D721Med (cell line): ENCODE measurements at regions not wholly inside any gene's neighbourhood (a gene's known extent, or its start where the extent isn't known, plus 50 kb on each side); places are given as distances from the start of the nearest gene placed in this dataset.

Experiments
- DNase-seq: peaks from one replicate; pipeline ENCODE4 v3.0.0; 2011; ENCODE audit warnings: low spot score; ENCODE audit not compliant: insufficient read length
- FAIRE-seq: peaks from 2 replicates; lab custom pipeline; 2011; peaks lifted over from hg19 to GRCh38; lab: Jason Lieb, UNC
- CTCF ChIP-seq: IDR thresholded peaks from 2 replicates; pipeline ENCODE4 v1.5.1; 2012; ENCODE audit warnings: mild to moderate bottlenecking, control low read depth; ENCODE audit not compliant: insufficient read depth; ENCODE audit errors: missing control alignments

GRCh38 chr6:138005846-138006245 lies 101.4 kb downstream of the PERP start:
- no peak for FAIRE-seq
- no peak for TF ChIP-seq CTCF
- DNase-seq, result no peak

- FAIRE-seq, result no peak
- DNase-seq, result no peak
- TF ChIP-seq CTCF, result peak; percentile 50
These were observed 100.2 kb downstream of the PERP start for GRCh38 chr6:138007014-138007472.

DNA sequence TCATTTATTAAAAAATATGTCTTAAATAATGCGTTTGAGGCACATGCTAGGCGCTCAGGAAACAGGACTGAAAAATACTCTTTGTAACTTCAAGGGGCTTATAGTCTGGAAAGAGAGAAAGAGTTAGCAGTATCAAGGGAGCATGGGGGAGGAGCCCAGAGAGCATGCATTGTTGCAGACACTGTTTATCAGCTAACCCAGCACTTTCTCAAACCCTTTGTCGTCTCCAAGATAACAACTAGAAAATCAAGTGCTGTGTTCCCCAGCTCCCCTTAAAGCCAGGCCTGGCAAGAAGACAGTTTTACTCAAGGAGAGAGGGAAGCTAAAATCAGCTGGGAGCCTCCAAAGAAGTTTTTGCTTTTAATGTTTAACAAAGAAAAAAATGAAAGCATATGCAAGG lies 98.4 kb downstream of the PERP start:
- no peak for FAIRE-seq
- TF ChIP-seq CTCF, result no peak
- DNase-seq, result no peak

- no peak for DNase-seq
- no peak for FAIRE-seq
- no peak for TF ChIP-seq CTCF
These were observed 95.8 kb downstream of the PERP start for GRCh38 chr6:138011413-138011812.

- DNase-seq (no peak), FAIRE-seq (no peak)
- no peak for TF ChIP-seq CTCF
These were observed 94.5 kb downstream of the PERP start for GRCh38 chr6:138012682-138013081.

- TF ChIP-seq CTCF, result no peak
- FAIRE-seq, result no peak
- DNase-seq, result no peak
These were observed 93.3 kb downstream of the PERP start for GRCh38 chr6:138013959-138014358.

GRCh38 chr6:138017166-138017757 lies 90.0 kb downstream of the PERP start:
- no peak for TF ChIP-seq CTCF
- no peak for FAIRE-seq

More at GRCh38 chr6:138017166-138017757, 90.0 kb downstream of the PERP start:
- no peak for DNase-seq
